PC-3 (cell line): ENCODE measurements at regions not wholly inside any gene's neighbourhood (a gene's known extent, or its start where the extent isn't known, plus 50 kb on each side); places are given as distances from the start of the nearest gene placed in this dataset.

Source experiments
- ATAC-seq: fragments of 200-7000 bp; cut with Tn5 transposase; 2 replicates; pipeline ENCODE4 v1.9.1; 2020; ENCODE audit warnings: mild to moderate bottlenecking, moderate library complexity
- BruUV-seq: library from RNA; stranded (reverse); fragments of 400-500 nt; replicated peaks from 2 replicates; lab custom pipeline; 2021; lab: Mats Ljungman, UMichigan
- CTCF ChIA-PET: fragments of 300-600 bp; sonication (Branson Sonifier 250); formaldehyde crosslinking; loops from one replicate; lab custom pipeline; 2022; ENCODE audit warnings: antibody characterized with exemption; lab: Charles Lee
- POLR2A ChIA-PET: fragments of 300-600 bp; sonication (Branson Sonifier 250); formaldehyde crosslinking; loops from one replicate; lab custom pipeline; 2022; ENCODE audit warnings: antibody characterized with exemption; ENCODE audit not compliant: unreplicated experiment; lab: Charles Lee
- DNase-seq: peaks from one replicate; pipeline ENCODE4 v3.0.0-alpha.2; 2015
- H2AFZ ChIP-seq: fragments of 300-600 bp; sonication (generic); 2 replicates; pipeline ENCODE4 v1.6.0; 2016; ENCODE audit warnings: antibody characterized with exemption, low read length
- H3F3A ChIP-seq: fragments of 300-600 bp; sonication (generic); one replicate; pipeline ENCODE4 v1.6.0; 2017; ENCODE audit warnings: antibody characterized with exemption, low read length, control low read depth, mild to moderate bottlenecking; ENCODE audit not compliant: unreplicated experiment
- H3K27ac ChIP-seq: fragments of 300-600 bp; sonication (generic); 2 replicates; pipeline ENCODE4 v1.5.1; 2016; ENCODE audit warnings: mild to moderate bottlenecking, low read length
- H3K27me3 ChIP-seq: fragments of 300-600 bp; sonication (generic); 2 replicates; pipeline ENCODE4 v1.6.1; 2016; ENCODE audit warnings: low read length, mixed read lengths
- H3K36me3 ChIP-seq: fragments of 300-600 bp; sonication (generic); 2 replicates; pipeline ENCODE4 v1.6.1; 2016; ENCODE audit warnings: low read depth, mixed run types, low read length, mixed read lengths
- H3K4me1 ChIP-seq: fragments of 300-600 bp; sonication (generic); 2 replicates; pipeline ENCODE4 v1.5.1; 2016; ENCODE audit warnings: low read length; ENCODE audit not compliant: insufficient read depth
- H3K4me2 ChIP-seq: fragments of 300-600 bp; sonication (generic); 2 replicates; pipeline ENCODE4 v1.6.0; 2016; ENCODE audit warnings: low read length
- H3K4me3 ChIP-seq: fragments of 300-600 bp; sonication (generic); 2 replicates; pipeline ENCODE4 v1.5.1; 2016; ENCODE audit warnings: mild to moderate bottlenecking, low read length, mixed read lengths
- H3K79me2 ChIP-seq: fragments of 300-600 bp; sonication (generic); 2 replicates; pipeline ENCODE4 v1.6.1; 2017; ENCODE audit warnings: low read length, mixed read lengths
- H3K9ac ChIP-seq: fragments of 300-600 bp; sonication (generic); 2 replicates; pipeline ENCODE4 v1.6.0; 2016; ENCODE audit warnings: mild to moderate bottlenecking, low read length
- H3K9me2 ChIP-seq: fragments of 300-600 bp; sonication (generic); replicated peaks from 2 replicates; pipeline ENCODE4 v1.6.1; 2016; ENCODE audit warnings: mixed run types, low read length, mixed read lengths
- H3K9me3 ChIP-seq: fragments of 300-600 bp; sonication (generic); 2 replicates; pipeline ENCODE4 v1.6.1; 2016; ENCODE audit warnings: low read length, mixed read lengths
- H4K20me1 ChIP-seq: fragments of 300-600 bp; sonication (generic); 2 replicates; pipeline ENCODE4 v1.6.1; 2016; ENCODE audit warnings: low read length, mixed read lengths
- EZH2 ChIP-seq: fragments of 300-600 bp; sonication (generic); IDR thresholded peaks from one replicate; pipeline ENCODE4 v1.6.1; 2017; ENCODE audit warnings: antibody characterized with exemption, mild to moderate bottlenecking, low read length; ENCODE audit not compliant: unreplicated experiment
- EZH2phosphoT487 ChIP-seq: fragments of 300-600 bp; sonication (generic); IDR thresholded peaks from 2 replicates; pipeline ENCODE4 v1.6.1; 2018; ENCODE audit warnings: mild to moderate bottlenecking, antibody characterized with exemption, low read length, borderline replicate concordance
- intact Hi-C: fragments of 100-400 bp; cut with micrococcal nuclease; formaldehyde crosslinking; loops from 2 replicates; pipeline ENCODE4 v1.9.0; 2023
- TF ChIP-seq, protein P1 (sequence below): fragments of 300-600 bp; sonication (generic); conservative IDR thresholded peaks from 2 replicates; pipeline ENCODE4 v1.5.1; 2017; ENCODE audit warnings: antibody characterized with exemption, low read depth, mild to moderate bottlenecking, low read length

DNA sequence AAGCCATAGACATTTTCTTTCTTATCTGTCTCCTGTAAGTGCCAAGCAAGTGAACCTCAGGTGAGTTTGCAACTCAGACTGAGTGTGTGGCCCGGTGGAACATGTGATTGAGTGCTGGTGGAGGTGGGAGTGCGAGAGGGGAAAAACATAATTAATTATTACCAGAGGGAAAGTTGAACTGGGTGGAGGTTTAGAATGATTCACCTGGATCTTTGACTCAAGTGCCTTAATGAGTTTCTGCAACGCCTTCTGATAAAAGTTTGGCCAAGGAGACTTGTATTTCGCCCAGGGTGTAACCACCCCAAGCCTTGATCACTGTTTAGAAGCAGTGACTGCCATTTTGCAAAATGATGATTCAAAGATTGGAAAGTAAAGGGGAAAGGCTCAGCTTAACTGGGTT lies 513.9 kb downstream of the GATA3 start:
- no peak overlapping the region for H3K4me3 ChIP-seq
- no peak overlapping the region for H3K27ac ChIP-seq
- CTCF ChIA-PET = no interaction called here
- no peaks in the 10 kb centered on the region for H3K9me2 ChIP-seq
- H3K4me1 ChIP-seq = no peaks in the 10 kb centered on the region
- H3K4me2 ChIP-seq = no peak overlapping the region
- no peak for DNase-seq
- intact Hi-C loops = no loop called here
- no peak for ATAC-seq
- POLR2A ChIA-PET = no interaction called here
- TF ChIP-seq EZH2 (no peak), EZH2phosphoT487 (no peak)
- TF ChIP-seq, protein P1, sequence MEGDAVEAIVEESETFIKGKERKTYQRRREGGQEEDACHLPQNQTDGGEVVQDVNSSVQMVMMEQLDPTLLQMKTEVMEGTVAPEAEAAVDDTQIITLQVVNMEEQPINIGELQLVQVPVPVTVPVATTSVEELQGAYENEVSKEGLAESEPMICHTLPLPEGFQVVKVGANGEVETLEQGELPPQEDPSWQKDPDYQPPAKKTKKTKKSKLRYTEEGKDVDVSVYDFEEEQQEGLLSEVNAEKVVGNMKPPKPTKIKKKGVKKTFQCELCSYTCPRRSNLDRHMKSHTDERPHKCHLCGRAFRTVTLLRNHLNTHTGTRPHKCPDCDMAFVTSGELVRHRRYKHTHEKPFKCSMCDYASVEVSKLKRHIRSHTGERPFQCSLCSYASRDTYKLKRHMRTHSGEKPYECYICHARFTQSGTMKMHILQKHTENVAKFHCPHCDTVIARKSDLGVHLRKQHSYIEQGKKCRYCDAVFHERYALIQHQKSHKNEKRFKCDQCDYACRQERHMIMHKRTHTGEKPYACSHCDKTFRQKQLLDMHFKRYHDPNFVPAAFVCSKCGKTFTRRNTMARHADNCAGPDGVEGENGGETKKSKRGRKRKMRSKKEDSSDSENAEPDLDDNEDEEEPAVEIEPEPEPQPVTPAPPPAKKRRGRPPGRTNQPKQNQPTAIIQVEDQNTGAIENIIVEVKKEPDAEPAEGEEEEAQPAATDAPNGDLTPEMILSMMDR = no peak
- H2AFZ ChIP-seq = no peak overlapping the region
- no peaks in the 10 kb centered on the region for H3K79me2 ChIP-seq
- no peaks in the 10 kb centered on the region for H3K27me3 ChIP-seq
- no peak overlapping the region for H3K9ac ChIP-seq
- H3K9me3 ChIP-seq = no peaks in the 10 kb centered on the region
- BruUV-seq = no TSS peak
- no peaks in the 10 kb centered on the region for H4K20me1 ChIP-seq
- H3F3A ChIP-seq = no peaks in the 10 kb centered on the region
- H3K36me3 ChIP-seq = no peaks in the 10 kb centered on the region

DNA sequence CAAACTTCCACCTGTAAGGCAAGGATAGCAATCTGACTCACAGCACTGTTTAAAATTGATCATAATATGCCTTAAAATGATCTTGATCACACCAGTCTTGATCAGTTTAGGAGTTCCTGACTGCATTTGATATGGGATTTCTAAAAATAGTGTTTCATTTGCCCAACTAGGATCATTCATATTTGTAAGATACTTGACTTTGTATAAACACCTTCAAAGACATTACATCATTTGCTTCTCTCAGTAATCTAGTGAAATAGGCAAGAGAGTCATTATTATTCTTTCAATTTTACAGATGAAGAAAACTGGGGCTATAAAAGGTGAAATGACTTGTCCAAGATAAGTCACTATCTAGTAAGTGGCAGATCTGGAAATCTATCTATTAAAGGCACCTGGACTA lies 521.1 kb downstream of the GATA3 start:
- no peaks in the 10 kb centered on the region for H3K9me2 ChIP-seq
- peaks cover 9% of the 10 kb centered on the region; the same call in 1 of the 2 replicates for H3K27me3 ChIP-seq
- H2AFZ ChIP-seq = no peak overlapping the region
- H3K4me2 ChIP-seq = no peak overlapping the region
- ATAC-seq = no peak
- no TSS peak for BruUV-seq
- no peaks in the 10 kb centered on the region for H3F3A ChIP-seq
- no peak overlapping the region for H3K27ac ChIP-seq
- H3K9ac ChIP-seq = no peak overlapping the region
- no peaks in the 10 kb centered on the region for H3K4me1 ChIP-seq
- CTCF ChIA-PET = no interaction called here
- H3K36me3 ChIP-seq = no peaks in the 10 kb centered on the region
- H3K4me3 ChIP-seq = no peak overlapping the region
- H4K20me1 ChIP-seq = no peaks in the 10 kb centered on the region
- POLR2A ChIA-PET = no interaction called here
- H3K9me3 ChIP-seq = no peaks in the 10 kb centered on the region
- intact Hi-C loops = no loop called here
- DNase-seq = no peak
- TF ChIP-seq, protein P1 = no peak
- no peaks in the 10 kb centered on the region for H3K79me2 ChIP-seq

DNA sequence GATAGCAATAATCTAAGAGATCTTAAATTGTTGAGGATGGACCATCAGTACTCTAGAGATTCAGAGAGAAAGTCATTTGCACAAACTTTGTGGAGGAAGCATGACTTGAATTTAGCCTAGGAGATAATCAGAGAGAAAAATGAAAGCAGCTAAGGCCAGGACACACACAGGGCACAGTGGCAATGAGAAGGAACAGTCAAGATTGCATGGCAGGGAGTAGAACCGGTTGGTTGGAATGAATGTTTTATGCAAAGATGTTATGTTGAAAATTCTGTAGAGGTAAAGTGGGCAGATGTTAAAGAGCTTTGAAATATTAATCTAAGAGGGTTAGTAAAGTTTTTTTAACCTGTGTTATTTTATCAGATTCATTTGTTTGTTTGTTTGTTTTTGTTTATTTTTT lies 521.8 kb downstream of the GATA3 start:
- POLR2A ChIA-PET = no interaction called here
- ATAC-seq (no peak), DNase-seq (no peak)
- intact Hi-C loops = no loop called here
- Histone ChIP-seq H2AFZ (no peak overlapping the region), H3K4me2 (no peak overlapping the region), H3K9me2 (no peaks in the 10 kb centered on the region), H3K36me3 (no peaks in the 10 kb centered on the region), H3F3A (no peaks in the 10 kb centered on the region), H3K27me3 (peaks cover 9% of the 10 kb centered on the region; the same call in 1 of the 2 replicates), H3K9me3 (no peaks in the 10 kb centered on the region), H3K79me2 (no peaks in the 10 kb centered on the region), H4K20me1 (no peaks in the 10 kb centered on the region), H3K27ac (no peak overlapping the region), H3K4me3 (no peak overlapping the region), H3K4me1 (no peaks in the 10 kb centered on the region), H3K9ac (no peak overlapping the region)
- no TSS peak for BruUV-seq
- TF ChIP-seq EZH2 (no peak), EZH2phosphoT487 (no peak)
- TF ChIP-seq, protein P1 = no peak
- CTCF ChIA-PET = no interaction called here
